Coronary artery (tissue), 2 donors: ENCODE measurements at regions not wholly inside any gene's neighbourhood (a gene's known extent, or its start where the extent isn't known, plus 50 kb on each side); places are given as distances from the start of the nearest gene placed in this dataset.

Source experiments
- DNase-seq: peaks from one replicate; pipeline ENCODE4 v3.0.0-alpha.2; 2017; ENCODE audit warnings: low spot score
- H3K27ac ChIP-seq, 2 donors: fragments of 200-600 bp; sonication (generic); one replicate each; pipeline ENCODE4 v1.5.1; 2016 to 2019
- H3K4me3 ChIP-seq: fragments of 200-600 bp; sonication (generic); 2 replicates; pipeline ENCODE4 v1.5.1; 2016; ENCODE audit warnings: mild to moderate bottlenecking, moderate library complexity
- CTCF ChIP-seq: fragments of 200-600 bp; sonication (generic); IDR thresholded peaks from one replicate; pipeline ENCODE4 v1.5.1; 2019; ENCODE audit warnings: antibody characterized with exemption

GRCh38 chr2:156079845-156080244, 252.7 kb downstream of the NR4A2 start:
- no peak for TF ChIP-seq CTCF
- Histone ChIP-seq H3K4me3 (no peak overlapping the region), H3K27ac (no peak overlapping the region)
- no peak for DNase-seq

- Histone ChIP-seq H3K27ac (no peak overlapping the region), H3K4me3 (no peak overlapping the region)
- TF ChIP-seq CTCF = no peak
- DNase-seq = no peak
These were observed 255.3 kb downstream of the NR4A2 start for GRCh38 chr2:156077041-156077742.

GRCh38 chr2:156065912-156066311, 266.6 kb downstream of the NR4A2 start:
- no peak for TF ChIP-seq CTCF
- Histone ChIP-seq H3K27ac (no peak overlapping the region), H3K4me3 (no peak overlapping the region)
- no peak for DNase-seq

- Histone ChIP-seq H3K4me3 (no peak overlapping the region), H3K27ac (no peak overlapping the region)
- TF ChIP-seq CTCF = no peak
- DNase-seq = no peak
These were observed 268.0 kb downstream of the NR4A2 start for GRCh38 chr2:156064540-156064939.

GRCh38 chr2:156057647-156058046, 274.9 kb downstream of the NR4A2 start:
- no peak for TF ChIP-seq CTCF
- DNase-seq = no peak
- Histone ChIP-seq H3K27ac (no peak overlapping the region), H3K4me3 (no peak overlapping the region)

- no peak overlapping the region for H3K27ac ChIP-seq
- no peak overlapping the region for H3K4me3 ChIP-seq
- no peak for TF ChIP-seq CTCF
- no peak for DNase-seq
These were observed 277.5 kb downstream of the NR4A2 start for GRCh38 chr2:156054983-156055382.

- DNase-seq = no peak
- H3K27ac ChIP-seq = no peak overlapping the region
- no peak overlapping the region for H3K4me3 ChIP-seq
- no peak for TF ChIP-seq CTCF
These were observed 285.6 kb downstream of the NR4A2 start for GRCh38 chr2:156046900-156047299.
